ENCODE measurements at regions not wholly inside any gene's neighbourhood (a gene's known extent, or its start where the extent isn't known, plus 50 kb on each side); places are given as distances from the start of the nearest gene placed in this dataset.

DNA sequence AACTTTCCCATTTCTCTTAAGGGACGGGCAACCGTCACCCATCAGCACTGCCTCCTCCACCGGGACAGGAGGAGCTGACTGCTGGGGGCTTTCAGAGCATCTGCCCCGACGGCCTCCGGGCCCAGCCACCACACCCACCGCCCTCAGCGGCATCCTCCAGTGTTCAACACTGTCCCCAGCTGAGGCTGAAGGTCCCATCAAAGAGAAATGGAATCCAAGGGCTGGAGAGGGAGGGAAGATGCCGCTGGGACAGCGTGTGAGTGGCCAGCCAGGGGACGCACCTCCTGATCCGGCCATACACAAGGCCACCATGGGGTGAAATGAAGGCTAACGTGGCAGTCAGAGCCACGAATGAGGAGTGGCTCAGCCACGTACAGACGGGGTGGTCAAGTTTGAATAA, 153.6 kb upstream of the PPP2R2D start:
- TF ChIP-seq, protein P1, sequence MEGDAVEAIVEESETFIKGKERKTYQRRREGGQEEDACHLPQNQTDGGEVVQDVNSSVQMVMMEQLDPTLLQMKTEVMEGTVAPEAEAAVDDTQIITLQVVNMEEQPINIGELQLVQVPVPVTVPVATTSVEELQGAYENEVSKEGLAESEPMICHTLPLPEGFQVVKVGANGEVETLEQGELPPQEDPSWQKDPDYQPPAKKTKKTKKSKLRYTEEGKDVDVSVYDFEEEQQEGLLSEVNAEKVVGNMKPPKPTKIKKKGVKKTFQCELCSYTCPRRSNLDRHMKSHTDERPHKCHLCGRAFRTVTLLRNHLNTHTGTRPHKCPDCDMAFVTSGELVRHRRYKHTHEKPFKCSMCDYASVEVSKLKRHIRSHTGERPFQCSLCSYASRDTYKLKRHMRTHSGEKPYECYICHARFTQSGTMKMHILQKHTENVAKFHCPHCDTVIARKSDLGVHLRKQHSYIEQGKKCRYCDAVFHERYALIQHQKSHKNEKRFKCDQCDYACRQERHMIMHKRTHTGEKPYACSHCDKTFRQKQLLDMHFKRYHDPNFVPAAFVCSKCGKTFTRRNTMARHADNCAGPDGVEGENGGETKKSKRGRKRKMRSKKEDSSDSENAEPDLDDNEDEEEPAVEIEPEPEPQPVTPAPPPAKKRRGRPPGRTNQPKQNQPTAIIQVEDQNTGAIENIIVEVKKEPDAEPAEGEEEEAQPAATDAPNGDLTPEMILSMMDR (conservative IDR thresholded peaks at IDR 0.05; ENCODE audit: low read depth, low read length), result no peak
- no peak for TF ChIP-seq EZH2 (IDR thresholded peaks at IDR 0.05; ENCODE audit: borderline replicate concordance, low read depth, low read length, poor library complexity, severe bottlenecking)
